Calu3 (cell line): ENCODE measurements at regions not wholly inside any gene's neighbourhood (a gene's known extent, or its start where the extent isn't known, plus 50 kb on each side); places are given as distances from the start of the nearest gene placed in this dataset.
"Not testable (repeated sequence)": the region's sequence is repeated elsewhere in the genome, so short reads cannot be mapped to it uniquely, and the experiment has no call there.

Experiments
- BruUV-seq: library from RNA; stranded (reverse); fragments of 400-500 nt; replicated peaks from 2 replicates; lab custom pipeline; 2021; lab: Mats Ljungman, UMichigan
- CTCF ChIA-PET: fragments of 300-600 bp; sonication (Branson Sonifier 250); formaldehyde crosslinking; loops from one replicate; lab custom pipeline; 2022; ENCODE audit warnings: antibody characterized with exemption; lab: Charles Lee
- DNase-seq: peaks from one replicate; pipeline ENCODE4 v3.0.0; 2022
- H3K27ac Mint-ChIP-seq: one replicate; pipeline ENCODE4 v1.8.0; 2022; ENCODE audit warnings: mixed read lengths; ENCODE audit not compliant: unreplicated experiment
- H3K27me3 Mint-ChIP-seq: one replicate; pipeline ENCODE4 v1.8.0; 2022; ENCODE audit warnings: mixed read lengths; ENCODE audit not compliant: unreplicated experiment
- H3K36me3 Mint-ChIP-seq: one replicate; pipeline ENCODE4 v1.8.0; 2022; ENCODE audit warnings: mild to moderate bottlenecking, moderate library complexity, mixed read lengths; ENCODE audit not compliant: insufficient read depth, unreplicated experiment
- H3K4me1 Mint-ChIP-seq: one replicate; pipeline ENCODE4 v1.8.0; 2022; ENCODE audit warnings: mild to moderate bottlenecking, low read depth, mixed read lengths; ENCODE audit not compliant: unreplicated experiment
- H3K4me3 Mint-ChIP-seq: one replicate; pipeline ENCODE4 v1.8.0; 2022; ENCODE audit warnings: mild to moderate bottlenecking, low read depth, moderate library complexity, mixed read lengths; ENCODE audit not compliant: unreplicated experiment
- H3K9me3 Mint-ChIP-seq: one replicate; pipeline ENCODE4 v1.8.0; 2022; ENCODE audit warnings: low read depth, mixed read lengths; ENCODE audit not compliant: unreplicated experiment
- intact Hi-C: fragments of 100-400 bp; cut with micrococcal nuclease; formaldehyde crosslinking; loops from one replicate; pipeline ENCODE4 v1.10.0; 2022; ENCODE audit not compliant: unreplicated experiment
- TF ChIP-seq, protein P1 (sequence below): fragments of 200-600 bp; IDR thresholded peaks from one replicate; pipeline ENCODE4 v1.8.0; 2022; ENCODE audit warnings: antibody characterized with exemption; ENCODE audit not compliant: unreplicated experiment

DNA sequence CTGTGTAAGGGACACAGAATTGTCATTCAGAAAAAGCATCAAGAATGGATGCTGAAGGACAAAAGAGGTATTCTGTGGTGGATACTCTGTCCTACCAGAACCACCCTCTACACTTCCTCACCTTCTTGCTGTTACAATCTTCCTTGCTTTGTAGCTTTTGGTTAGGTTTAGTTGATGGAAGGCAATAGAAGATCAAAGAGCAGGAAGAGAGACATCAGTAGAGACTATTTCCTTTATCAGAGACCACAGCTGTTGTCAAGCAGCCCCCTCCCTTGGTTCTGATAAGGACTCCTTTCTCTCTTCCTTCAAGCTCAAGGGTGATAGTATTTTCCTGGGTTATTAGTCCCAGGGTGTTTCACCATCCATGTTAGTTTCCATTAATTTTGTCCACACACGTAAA is 84.7 kb upstream of the ALCAM start:
- no peak overlapping the region for H3K4me3 Mint-ChIP-seq
- TF ChIP-seq, protein P1, sequence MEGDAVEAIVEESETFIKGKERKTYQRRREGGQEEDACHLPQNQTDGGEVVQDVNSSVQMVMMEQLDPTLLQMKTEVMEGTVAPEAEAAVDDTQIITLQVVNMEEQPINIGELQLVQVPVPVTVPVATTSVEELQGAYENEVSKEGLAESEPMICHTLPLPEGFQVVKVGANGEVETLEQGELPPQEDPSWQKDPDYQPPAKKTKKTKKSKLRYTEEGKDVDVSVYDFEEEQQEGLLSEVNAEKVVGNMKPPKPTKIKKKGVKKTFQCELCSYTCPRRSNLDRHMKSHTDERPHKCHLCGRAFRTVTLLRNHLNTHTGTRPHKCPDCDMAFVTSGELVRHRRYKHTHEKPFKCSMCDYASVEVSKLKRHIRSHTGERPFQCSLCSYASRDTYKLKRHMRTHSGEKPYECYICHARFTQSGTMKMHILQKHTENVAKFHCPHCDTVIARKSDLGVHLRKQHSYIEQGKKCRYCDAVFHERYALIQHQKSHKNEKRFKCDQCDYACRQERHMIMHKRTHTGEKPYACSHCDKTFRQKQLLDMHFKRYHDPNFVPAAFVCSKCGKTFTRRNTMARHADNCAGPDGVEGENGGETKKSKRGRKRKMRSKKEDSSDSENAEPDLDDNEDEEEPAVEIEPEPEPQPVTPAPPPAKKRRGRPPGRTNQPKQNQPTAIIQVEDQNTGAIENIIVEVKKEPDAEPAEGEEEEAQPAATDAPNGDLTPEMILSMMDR: no peak
- H3K4me1 Mint-ChIP-seq: no peaks in the 10 kb centered on the region
- CTCF ChIA-PET: no interaction called here
- no TSS peak for BruUV-seq
- no peaks in the 10 kb centered on the region for H3K9me3 Mint-ChIP-seq
- intact Hi-C loops: no loop called here
- H3K27ac Mint-ChIP-seq: no peak overlapping the region
- H3K36me3 Mint-ChIP-seq: no peaks in the 10 kb centered on the region
- no peaks in the 10 kb centered on the region for H3K27me3 Mint-ChIP-seq
- no peak for DNase-seq

DNA sequence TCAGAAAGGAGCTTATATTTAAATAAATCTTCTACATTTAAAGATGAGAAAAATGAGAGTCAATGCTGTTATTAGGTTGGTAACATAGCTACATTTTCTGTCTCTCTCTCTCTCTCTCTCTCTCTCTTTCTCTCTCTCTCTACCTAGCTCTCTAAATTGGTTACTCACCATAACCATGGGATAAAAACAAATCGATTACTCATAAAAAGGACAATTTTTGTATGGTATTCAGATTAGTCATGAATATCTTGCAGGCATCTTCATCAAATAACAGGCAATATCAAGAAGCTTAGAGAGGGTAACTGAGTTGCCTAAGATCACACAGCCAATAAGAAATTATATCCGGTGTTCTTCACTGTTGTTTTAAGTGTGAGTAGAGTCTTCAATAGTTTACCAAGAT is 81.8 kb upstream of the ALCAM start:
- no peaks in the 10 kb centered on the region for H3K4me1 Mint-ChIP-seq
- TF ChIP-seq, protein P1: no peak
- CTCF ChIA-PET: no interaction called here
- H3K4me3 Mint-ChIP-seq: no peak overlapping the region
- H3K36me3 Mint-ChIP-seq: no peaks in the 10 kb centered on the region
- H3K27ac Mint-ChIP-seq: no peak overlapping the region
- DNase-seq: no peak
- no TSS peak for BruUV-seq
- intact Hi-C loops: no loop called here
- no peaks in the 10 kb centered on the region for H3K27me3 Mint-ChIP-seq
- no peaks in the 10 kb centered on the region for H3K9me3 Mint-ChIP-seq

DNA sequence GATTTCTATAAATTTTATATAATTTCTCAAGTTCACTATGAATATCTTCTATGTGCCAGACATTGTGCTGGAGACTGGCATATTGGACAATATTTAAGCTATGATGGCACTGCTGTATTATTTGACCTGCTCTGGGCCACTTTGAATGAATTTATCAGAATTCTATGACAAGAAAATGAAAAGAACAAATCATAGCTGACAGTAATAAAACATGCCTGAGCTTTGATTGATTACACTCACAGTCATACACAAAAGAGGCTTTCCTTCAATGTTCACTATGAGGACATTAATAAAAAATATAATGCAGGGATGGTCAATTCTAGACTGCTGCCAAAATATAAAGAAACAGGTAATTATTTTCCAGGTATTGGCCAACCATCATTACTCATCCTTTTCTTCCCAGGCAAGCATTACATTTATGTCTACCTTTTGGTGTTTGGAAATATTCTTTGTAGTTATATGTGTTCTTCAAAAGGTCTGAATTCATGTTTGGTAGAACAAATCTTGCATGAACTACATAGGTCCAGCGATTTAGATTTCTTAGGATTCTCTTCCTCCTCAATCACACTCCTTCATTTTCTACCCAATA is 81.0 kb upstream of the ALCAM start:
- no peak for DNase-seq
- CTCF ChIA-PET: no interaction called here
- Mint-ChIP-seq H3K27ac (no peak overlapping the region), H3K36me3 (no peaks in the 10 kb centered on the region), H3K4me3 (no peak overlapping the region), H3K9me3 (no peaks in the 10 kb centered on the region), H3K27me3 (no peaks in the 10 kb centered on the region), H3K4me1 (no peaks in the 10 kb centered on the region)
- TF ChIP-seq, protein P1: no peak
- no TSS peak for BruUV-seq
- intact Hi-C loops: no loop called here

- H3K27me3 Mint-ChIP-seq: no peaks in the 10 kb centered on the region
These were observed 73.3 kb upstream of the ALCAM start for GRCh38 chr3:105293441-105293840.

GRCh38 chr3:105296182-105296822 is 70.4 kb upstream of the ALCAM start:
- H3K36me3 Mint-ChIP-seq, H3K9me3 Mint-ChIP-seq, H3K4me3 Mint-ChIP-seq, H3K4me1 Mint-ChIP-seq, CTCF ChIA-PET, H3K27me3 Mint-ChIP-seq, H3K27ac Mint-ChIP-seq, DNase-seq, intact Hi-C loops, BruUV-seq: not testable (repeated sequence)

More at GRCh38 chr3:105293441-105293840, 73.3 kb upstream of the ALCAM start:
- Mint-ChIP-seq H3K9me3 (peaks cover 4% of the 10 kb centered on the region), H3K36me3 (no peaks in the 10 kb centered on the region), H3K27ac (no peak overlapping the region), H3K4me1 (no peaks in the 10 kb centered on the region), H3K4me3 (no peak overlapping the region)
- BruUV-seq: no TSS peak
- CTCF ChIA-PET: no interaction called here
- TF ChIP-seq, protein P1: no peak
- no peak for DNase-seq
- intact Hi-C loops: no loop called here
